Left ventricle myocardium superior (tissue), 1 donor: ENCODE measurements at regions not wholly inside any gene's neighbourhood (a gene's known extent, or its start where the extent isn't known, plus 50 kb on each side); places are given as distances from the start of the nearest gene placed in this dataset.

ENCODE experiments used
- ATAC-seq: fragments of 200-7000 bp; cut with Tn5 transposase; one replicate; pipeline ENCODE4 v1.9.1; 2020; ENCODE audit warnings: mild to moderate bottlenecking, moderate library complexity
- DNase-seq: peaks from one replicate; pipeline ENCODE4 v3.0.0-alpha.2; 2020
- intact Hi-C: fragments of 100-400 bp; cut with micrococcal nuclease; formaldehyde crosslinking; loops from one replicate; pipeline ENCODE4 v1.11.0; 2022
- donor health status: DM: no; HTN: yes; CAD: no; lungs with severe emphysema.

DNA sequence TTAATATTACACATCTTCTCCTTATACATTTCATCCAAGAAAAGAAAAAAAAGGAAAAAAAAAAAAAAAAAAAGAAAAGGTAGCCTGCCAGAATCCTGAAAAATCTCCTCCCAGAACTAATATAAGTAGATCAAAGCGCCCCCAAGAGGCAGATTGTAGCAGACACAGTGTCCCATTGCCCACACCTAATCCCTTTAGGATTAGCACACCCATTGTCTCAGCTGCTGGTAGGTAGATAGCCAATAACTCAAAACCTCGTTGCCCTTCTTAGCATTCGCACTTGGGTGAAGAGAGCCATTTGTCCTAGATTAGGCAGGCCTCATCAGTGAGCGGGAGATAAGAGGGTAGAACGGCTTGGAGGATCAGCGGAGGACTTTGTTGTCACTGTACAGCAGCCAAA lies 100.2 kb upstream of the SORCS1 start:
- intact Hi-C loops: no loop called here
- no peak for DNase-seq
- no peak for ATAC-seq

DNA sequence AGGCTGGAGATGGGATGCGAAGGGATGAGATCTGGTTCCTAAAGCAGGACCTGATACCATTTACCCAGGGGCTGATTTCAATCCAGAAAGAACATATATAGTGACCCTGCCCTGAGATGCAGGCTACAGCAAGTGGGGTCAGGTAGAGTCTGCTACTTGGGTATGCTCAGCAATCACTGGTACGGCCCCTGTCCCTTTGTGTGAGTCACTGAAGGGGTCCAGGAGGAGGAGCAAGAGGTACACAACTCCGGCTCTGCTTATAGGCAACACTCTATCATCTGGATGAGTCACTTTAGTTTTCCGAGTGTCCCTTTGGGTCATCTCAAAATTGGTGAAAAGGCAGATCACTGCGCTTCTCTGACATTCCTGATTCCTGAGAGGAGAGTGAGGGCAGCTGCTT lies 79.6 kb upstream of the SORCS1 start:
- no peak for ATAC-seq
- intact Hi-C loops: no loop called here
- no peak for DNase-seq

DNA sequence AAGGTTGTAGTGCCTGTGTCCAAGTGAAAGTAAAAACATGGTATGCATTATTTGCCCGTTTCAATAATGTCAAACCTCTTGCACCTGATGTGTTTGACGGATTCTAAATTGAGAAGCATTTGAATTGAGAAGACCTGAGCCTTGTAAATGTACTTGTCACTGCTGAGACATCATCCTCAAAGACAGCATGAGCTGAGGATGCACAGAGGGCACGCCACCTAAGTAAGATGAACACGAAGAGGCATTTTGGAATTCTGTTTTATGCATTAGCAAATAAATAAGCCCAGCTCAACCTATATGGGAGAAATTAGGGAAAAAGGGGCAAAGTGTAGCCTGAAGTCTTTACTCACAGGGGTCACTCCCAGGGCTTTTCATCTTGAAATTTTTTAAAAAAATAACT lies 73.8 kb upstream of the SORCS1 start:
- DNase-seq (no peak), ATAC-seq (no peak)
- intact Hi-C loops: no loop called here

DNA sequence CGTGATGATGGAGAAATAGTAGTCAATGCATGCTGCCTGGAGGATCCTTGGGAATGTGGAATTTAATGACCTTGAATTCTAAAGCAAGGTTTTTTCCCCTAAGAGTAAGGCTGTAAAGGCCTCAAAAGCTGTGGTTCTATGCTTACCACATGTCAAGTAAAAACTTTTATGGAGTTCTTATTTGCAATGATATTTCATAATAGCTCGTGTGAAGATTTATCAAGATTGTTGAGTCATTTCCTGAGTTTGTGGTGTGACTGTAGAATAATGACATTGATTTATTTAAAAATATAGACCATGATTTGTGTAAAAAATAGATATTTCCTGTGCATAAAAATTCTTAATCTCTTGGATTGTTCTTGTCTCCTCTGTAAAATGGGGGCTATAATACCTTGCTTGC lies 67.5 kb upstream of the SORCS1 start:
- ATAC-seq: no peak
- no peak for DNase-seq
- intact Hi-C loops: no loop called here

DNA sequence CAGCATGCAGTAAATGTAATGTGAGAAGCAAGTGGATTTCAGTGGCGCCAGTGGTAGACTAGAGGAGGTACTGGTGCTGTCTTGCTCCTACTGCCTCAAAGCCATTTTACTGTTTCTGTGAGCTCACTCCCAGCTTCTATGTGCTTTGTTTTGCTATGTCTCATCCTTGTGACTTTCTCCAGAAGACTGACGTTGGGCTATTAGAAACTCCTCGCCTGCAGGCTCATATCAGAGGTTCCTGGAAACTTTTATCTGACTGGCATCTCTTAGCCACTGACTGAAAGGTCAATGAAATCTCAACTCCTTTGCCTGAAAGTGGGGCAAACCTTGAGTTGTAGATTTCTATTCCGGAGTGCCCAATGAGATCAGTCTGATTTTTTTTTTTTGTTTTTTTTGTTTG lies 66.4 kb upstream of the SORCS1 start:
- no peak for DNase-seq
- ATAC-seq: no peak
- intact Hi-C loops: no loop called here

DNA sequence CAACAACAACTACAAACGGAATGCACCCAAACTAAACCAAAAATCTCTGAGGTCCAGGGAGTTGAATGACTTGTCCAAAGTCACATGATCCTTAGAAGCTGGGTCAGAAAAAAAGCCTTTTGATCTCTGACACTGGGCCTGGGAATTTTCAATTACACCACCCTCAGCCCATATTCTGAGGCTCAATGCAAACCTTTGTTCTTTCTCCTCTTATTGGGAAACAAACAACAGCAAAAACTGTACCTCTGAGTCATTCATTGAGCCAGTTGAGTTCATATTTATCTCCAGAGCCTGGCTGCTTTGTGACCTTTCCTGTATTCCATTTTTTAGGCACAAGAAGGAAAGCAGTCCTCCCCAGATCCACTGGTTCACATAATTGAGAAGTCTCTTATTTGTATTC lies 51.2 kb upstream of the SORCS1 start:
- DNase-seq (no peak), ATAC-seq (no peak)
- intact Hi-C loops: no loop called here
